GM12878 (cell line): ENCODE measurements at regions not wholly inside any gene's neighbourhood (a gene's known extent, or its start where the extent isn't known, plus 50 kb on each side); places are given as distances from the start of the nearest gene placed in this dataset.

Experiments used
- EP300 ChIP-seq, 2 experiments: fragments of 150-350 bp in 1 of 2; IDR thresholded peaks; 2 replicates each; pipeline ENCODE4 v1.6.1; 2011 to 2012; ENCODE audit warnings: low read depth in 2 of 2, low read length in 2 of 2, borderline replicate concordance in 1 of 2, improper control_type of control experiment in 1 of 2, inconsistent platforms in 1 of 2; ENCODE audit not compliant: control insufficient read depth in 1 of 2
- EZH2 ChIP-seq: IDR thresholded peaks from 2 replicates; pipeline ENCODE4 v1.6.1; 2012; ENCODE audit warnings: low read depth, mild to moderate bottlenecking, control low read depth, inconsistent platforms, low read length, borderline replicate concordance; ENCODE audit not compliant: control insufficient read depth
- MTA2 ChIP-seq: fragments of 450-650 bp; IDR thresholded peaks from 2 replicates; pipeline ENCODE4 v1.6.1; 2016; ENCODE audit warnings: low read depth, mild to moderate bottlenecking, moderate library complexity
- NFIC ChIP-seq: IDR thresholded peaks from 2 replicates; pipeline ENCODE4 v1.6.1; 2012; ENCODE audit warnings: low read depth, mild to moderate bottlenecking, inconsistent platforms, low read length, moderate library complexity
- NFYA ChIP-seq: IDR thresholded peaks from 2 replicates; pipeline ENCODE4 v1.6.1; 2011; ENCODE audit warnings: low read depth, mild to moderate bottlenecking, low read length, improper control_type of control experiment, borderline replicate concordance
- NR2C2 ChIP-seq: IDR thresholded peaks from 2 replicates; pipeline ENCODE4 v1.6.1; 2011; ENCODE audit warnings: borderline replicate concordance, low read depth; ENCODE audit not compliant: control insufficient read depth, insufficient read length
- POLR2AphosphoS2 ChIP-seq: IDR thresholded peaks from 2 replicates; pipeline ENCODE4 v1.6.1; 2011; ENCODE audit warnings: low read depth, mild to moderate bottlenecking, low read length, improper control_type of control experiment, moderate library complexity
- RAD21 ChIP-seq: IDR thresholded peaks from 2 replicates; pipeline ENCODE4 v1.6.1; 2011; ENCODE audit warnings: mild to moderate bottlenecking, low read depth, low read length, moderate library complexity; ENCODE audit not compliant: insufficient read depth
- SMC3 ChIP-seq: IDR thresholded peaks from 2 replicates; pipeline ENCODE4 v1.6.1; 2011; ENCODE audit warnings: low read length, improper control_type of control experiment, borderline replicate concordance
- SRF ChIP-seq, 2 experiments: IDR thresholded peaks; 2 replicates each; pipeline ENCODE4 v1.6.1; 2011; ENCODE audit warnings: low read depth in 2 of 2, low read length in 2 of 2, mild to moderate bottlenecking in 1 of 2, moderate library complexity in 1 of 2
- SUPT20H ChIP-seq: IDR thresholded peaks from 2 replicates; pipeline ENCODE4 v1.6.1; 2011; ENCODE audit warnings: low read depth, mild to moderate bottlenecking, low read length, moderate library complexity, borderline replicate concordance; ENCODE audit not compliant: control insufficient read depth
- ZSCAN29 ChIP-seq: fragments of 450-650 bp; IDR thresholded peaks from 2 replicates; pipeline ENCODE4 v1.6.1; 2017; ENCODE audit warnings: mild to moderate bottlenecking, moderate library complexity
- TF ChIP-seq, protein P1 (sequence below): IDR thresholded peaks from 2 replicates; pipeline ENCODE4 v1.6.1; 2012; ENCODE audit warnings: mild to moderate bottlenecking, low read depth, low read length
- TF ChIP-seq, protein P2 (sequence below), 3 experiments: IDR thresholded peaks in 2 of 3; conservative IDR thresholded peaks in 1 of 3; 2 replicates each; pipeline ENCODE4 v1.5.1; 2011; ENCODE audit warnings: low read depth in 3 of 3, low read length in 3 of 3, mild to moderate bottlenecking in 3 of 3, control low read depth in 2 of 3, moderate library complexity in 2 of 3, inconsistent platforms in 1 of 3, mixed read lengths in 1 of 3; ENCODE audit not compliant: control insufficient read depth in 2 of 3, insufficient read depth in 1 of 3; ENCODE audit errors: extremely low read depth in 1 of 3

DNA sequence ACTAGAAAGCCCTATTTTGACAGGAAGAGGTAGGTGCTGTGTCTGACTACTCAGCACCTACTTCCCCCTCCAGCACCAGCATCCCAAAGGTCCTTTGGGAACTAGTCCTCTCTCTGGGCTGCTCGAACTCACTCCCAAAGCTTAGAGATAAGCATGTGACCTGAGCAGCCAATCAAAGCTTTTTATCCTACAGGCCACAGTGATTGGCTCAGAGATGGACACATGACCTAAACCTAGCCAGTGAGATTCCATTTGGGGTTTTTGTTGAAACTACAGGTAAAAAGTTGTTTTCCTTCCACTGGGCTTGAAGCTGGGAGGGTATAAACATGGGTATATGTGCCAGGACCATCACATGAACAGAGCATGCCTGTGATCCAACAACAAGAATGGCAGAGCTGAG lies 186.5 kb upstream of the PPP2R3A start:
- TF ChIP-seq RAD21 (no peak), SUPT20H (no peak), ZSCAN29 (no peak), NFYA (no peak), SMC3 (no peak), POLR2AphosphoS2 (no peak), NR2C2 (no peak), NFIC (no peak), EZH2 (no peak), MTA2 (no peak), EP300 (IDR thresholded peaks at IDR 0.05; ENCODE audit: borderline replicate concordance in 1 of 2, control insufficient read depth in 1 of 2, low read depth in 2 of 2, low read length in 2 of 2) (no peak), SRF (IDR thresholded peaks at IDR 0.05; ENCODE audit: low read depth in 2 of 2, low read length in 2 of 2) (no peak)
- TF ChIP-seq, protein P1, sequence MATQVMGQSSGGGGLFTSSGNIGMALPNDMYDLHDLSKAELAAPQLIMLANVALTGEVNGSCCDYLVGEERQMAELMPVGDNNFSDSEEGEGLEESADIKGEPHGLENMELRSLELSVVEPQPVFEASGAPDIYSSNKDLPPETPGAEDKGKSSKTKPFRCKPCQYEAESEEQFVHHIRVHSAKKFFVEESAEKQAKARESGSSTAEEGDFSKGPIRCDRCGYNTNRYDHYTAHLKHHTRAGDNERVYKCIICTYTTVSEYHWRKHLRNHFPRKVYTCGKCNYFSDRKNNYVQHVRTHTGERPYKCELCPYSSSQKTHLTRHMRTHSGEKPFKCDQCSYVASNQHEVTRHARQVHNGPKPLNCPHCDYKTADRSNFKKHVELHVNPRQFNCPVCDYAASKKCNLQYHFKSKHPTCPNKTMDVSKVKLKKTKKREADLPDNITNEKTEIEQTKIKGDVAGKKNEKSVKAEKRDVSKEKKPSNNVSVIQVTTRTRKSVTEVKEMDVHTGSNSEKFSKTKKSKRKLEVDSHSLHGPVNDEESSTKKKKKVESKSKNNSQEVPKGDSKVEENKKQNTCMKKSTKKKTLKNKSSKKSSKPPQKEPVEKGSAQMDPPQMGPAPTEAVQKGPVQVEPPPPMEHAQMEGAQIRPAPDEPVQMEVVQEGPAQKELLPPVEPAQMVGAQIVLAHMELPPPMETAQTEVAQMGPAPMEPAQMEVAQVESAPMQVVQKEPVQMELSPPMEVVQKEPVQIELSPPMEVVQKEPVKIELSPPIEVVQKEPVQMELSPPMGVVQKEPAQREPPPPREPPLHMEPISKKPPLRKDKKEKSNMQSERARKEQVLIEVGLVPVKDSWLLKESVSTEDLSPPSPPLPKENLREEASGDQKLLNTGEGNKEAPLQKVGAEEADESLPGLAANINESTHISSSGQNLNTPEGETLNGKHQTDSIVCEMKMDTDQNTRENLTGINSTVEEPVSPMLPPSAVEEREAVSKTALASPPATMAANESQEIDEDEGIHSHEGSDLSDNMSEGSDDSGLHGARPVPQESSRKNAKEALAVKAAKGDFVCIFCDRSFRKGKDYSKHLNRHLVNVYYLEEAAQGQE, result no peak
- TF ChIP-seq, protein P2, sequence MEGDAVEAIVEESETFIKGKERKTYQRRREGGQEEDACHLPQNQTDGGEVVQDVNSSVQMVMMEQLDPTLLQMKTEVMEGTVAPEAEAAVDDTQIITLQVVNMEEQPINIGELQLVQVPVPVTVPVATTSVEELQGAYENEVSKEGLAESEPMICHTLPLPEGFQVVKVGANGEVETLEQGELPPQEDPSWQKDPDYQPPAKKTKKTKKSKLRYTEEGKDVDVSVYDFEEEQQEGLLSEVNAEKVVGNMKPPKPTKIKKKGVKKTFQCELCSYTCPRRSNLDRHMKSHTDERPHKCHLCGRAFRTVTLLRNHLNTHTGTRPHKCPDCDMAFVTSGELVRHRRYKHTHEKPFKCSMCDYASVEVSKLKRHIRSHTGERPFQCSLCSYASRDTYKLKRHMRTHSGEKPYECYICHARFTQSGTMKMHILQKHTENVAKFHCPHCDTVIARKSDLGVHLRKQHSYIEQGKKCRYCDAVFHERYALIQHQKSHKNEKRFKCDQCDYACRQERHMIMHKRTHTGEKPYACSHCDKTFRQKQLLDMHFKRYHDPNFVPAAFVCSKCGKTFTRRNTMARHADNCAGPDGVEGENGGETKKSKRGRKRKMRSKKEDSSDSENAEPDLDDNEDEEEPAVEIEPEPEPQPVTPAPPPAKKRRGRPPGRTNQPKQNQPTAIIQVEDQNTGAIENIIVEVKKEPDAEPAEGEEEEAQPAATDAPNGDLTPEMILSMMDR (IDR thresholded peaks at IDR 0.05 in 2 of 3, conservative IDR thresholded peaks at IDR 0.05 in 1 of 3; ENCODE audit: control insufficient read depth in 2 of 3, extremely low read depth in 1 of 3, insufficient read depth in 1 of 3, low read depth in 3 of 3, low read length in 3 of 3), result no peak
